Osteocyte (in vitro differentiated cells): ENCODE measurements at regions not wholly inside any gene's neighbourhood (a gene's known extent, or its start where the extent isn't known, plus 50 kb on each side); places are given as distances from the start of the nearest gene placed in this dataset.

Experiments used
- DNase-seq: peaks from one replicate; pipeline ENCODE4 v3.0.0; 2021; ENCODE audit warnings: mixed read lengths; ENCODE audit not compliant: unreplicated experiment; ENCODE audit errors: extremely low spot score
- H3K27ac Mint-ChIP-seq: one replicate; pipeline ENCODE4 v1.8.0; 2021; ENCODE audit warnings: mild to moderate bottlenecking, mixed read lengths; ENCODE audit not compliant: unreplicated experiment
- H3K27me3 Mint-ChIP-seq: one replicate; pipeline ENCODE4 v1.8.0; 2021; ENCODE audit warnings: mixed read lengths; ENCODE audit not compliant: unreplicated experiment
- H3K36me3 Mint-ChIP-seq: one replicate; pipeline ENCODE4 v1.8.0; 2021; ENCODE audit warnings: mixed read lengths; ENCODE audit not compliant: unreplicated experiment
- H3K4me1 Mint-ChIP-seq: one replicate; pipeline ENCODE4 v1.8.0; 2021; ENCODE audit warnings: mixed read lengths; ENCODE audit not compliant: unreplicated experiment
- H3K4me3 Mint-ChIP-seq: one replicate; pipeline ENCODE4 v1.8.0; 2021; ENCODE audit warnings: mild to moderate bottlenecking, moderate library complexity, mixed read lengths; ENCODE audit not compliant: unreplicated experiment
- H3K9me3 Mint-ChIP-seq: one replicate; pipeline ENCODE4 v1.8.0; 2021; ENCODE audit warnings: mixed read lengths; ENCODE audit not compliant: unreplicated experiment
- TF ChIP-seq, protein P1 (sequence below): fragments of 200-600 bp; sonication (generic); IDR thresholded peaks from 2 replicates; pipeline ENCODE4 v1.5.0; 2021; ENCODE audit warnings: antibody characterized with exemption, mild to moderate bottlenecking, moderate library complexity

DNA sequence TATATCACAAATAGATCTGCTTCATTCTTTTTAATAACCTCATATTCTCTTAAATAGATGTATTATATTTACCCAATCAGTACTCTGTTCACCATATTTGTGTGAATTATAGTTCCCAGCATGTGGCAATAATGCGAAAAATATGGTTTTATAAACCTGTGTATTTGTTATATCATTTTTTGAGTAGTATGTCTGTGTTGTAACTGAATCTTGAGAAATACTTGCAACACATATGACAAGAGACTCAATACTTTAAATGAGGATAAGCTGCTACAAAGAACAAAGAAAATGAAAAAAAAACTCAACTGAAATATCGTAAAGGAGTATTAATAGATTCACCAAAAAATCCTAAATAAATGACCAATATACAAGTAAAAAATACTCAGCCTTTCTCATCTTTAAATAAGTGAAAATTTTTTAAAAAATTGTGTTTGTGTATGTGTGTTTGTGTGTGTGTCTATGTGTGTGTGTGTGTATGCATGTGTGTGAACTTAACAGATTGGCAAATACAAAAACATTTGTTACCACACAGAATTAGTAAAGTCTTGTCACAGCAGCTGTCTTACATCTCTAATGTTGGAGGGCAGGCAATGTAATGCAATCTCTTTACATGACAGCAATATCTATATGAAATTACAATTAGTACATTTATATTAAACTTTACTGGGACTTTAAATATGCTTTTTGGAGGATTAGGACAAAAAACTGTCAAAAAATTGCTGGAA is 441.9 kb upstream of the MGAT4C start:
- H3K27me3 Mint-ChIP-seq = no peaks in the 10 kb centered on the region
- TF ChIP-seq, protein P1, sequence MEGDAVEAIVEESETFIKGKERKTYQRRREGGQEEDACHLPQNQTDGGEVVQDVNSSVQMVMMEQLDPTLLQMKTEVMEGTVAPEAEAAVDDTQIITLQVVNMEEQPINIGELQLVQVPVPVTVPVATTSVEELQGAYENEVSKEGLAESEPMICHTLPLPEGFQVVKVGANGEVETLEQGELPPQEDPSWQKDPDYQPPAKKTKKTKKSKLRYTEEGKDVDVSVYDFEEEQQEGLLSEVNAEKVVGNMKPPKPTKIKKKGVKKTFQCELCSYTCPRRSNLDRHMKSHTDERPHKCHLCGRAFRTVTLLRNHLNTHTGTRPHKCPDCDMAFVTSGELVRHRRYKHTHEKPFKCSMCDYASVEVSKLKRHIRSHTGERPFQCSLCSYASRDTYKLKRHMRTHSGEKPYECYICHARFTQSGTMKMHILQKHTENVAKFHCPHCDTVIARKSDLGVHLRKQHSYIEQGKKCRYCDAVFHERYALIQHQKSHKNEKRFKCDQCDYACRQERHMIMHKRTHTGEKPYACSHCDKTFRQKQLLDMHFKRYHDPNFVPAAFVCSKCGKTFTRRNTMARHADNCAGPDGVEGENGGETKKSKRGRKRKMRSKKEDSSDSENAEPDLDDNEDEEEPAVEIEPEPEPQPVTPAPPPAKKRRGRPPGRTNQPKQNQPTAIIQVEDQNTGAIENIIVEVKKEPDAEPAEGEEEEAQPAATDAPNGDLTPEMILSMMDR = no peak
- peak overlapping the region; percentile 21 for H3K4me3 Mint-ChIP-seq
- H3K27ac Mint-ChIP-seq = no peak overlapping the region
- DNase-seq = no peak
- peaks cover 17% of the 10 kb centered on the region for H3K4me1 Mint-ChIP-seq
- H3K9me3 Mint-ChIP-seq = peaks cover 4% of the 10 kb centered on the region
- no peaks in the 10 kb centered on the region for H3K36me3 Mint-ChIP-seq

DNA sequence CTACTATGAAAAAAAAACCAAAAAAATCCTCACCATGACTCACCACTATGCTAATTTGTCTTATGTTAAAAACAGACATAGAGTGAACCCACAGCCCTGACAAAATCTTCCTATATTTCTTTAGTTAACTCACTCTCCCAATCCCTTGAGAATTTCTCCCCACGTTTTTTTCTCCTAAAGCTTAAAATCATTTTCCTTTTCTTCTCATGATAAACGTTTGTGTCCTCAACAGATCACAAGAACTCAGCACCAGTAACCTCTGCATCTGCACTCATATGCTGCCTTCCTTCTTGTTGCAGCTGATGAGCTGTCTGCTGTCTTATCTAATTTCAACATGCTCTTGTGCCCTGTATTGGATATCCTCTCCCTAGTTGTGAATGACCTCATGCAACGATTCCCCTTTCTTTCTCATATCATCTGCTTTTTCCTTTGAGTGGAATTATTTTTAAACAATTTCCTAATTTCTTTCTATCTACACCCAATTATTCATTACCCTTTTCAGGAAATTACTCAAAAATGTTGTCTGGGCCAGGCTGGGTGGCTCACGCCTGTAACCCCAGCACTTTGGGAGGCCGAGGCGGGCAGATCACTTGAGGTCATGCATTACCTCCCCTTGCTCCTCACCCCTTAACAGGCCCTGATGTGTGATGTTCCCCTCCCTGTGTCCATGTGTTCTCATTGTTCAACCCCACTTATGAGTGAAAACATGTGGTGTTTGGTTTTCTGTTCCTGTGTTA is 427.5 kb upstream of the MGAT4C start:
- TF ChIP-seq, protein P1 = no peak
- peaks cover 8% of the 10 kb centered on the region for H3K4me1 Mint-ChIP-seq
- DNase-seq = no peak
- H3K27ac Mint-ChIP-seq = peak overlapping the region; percentile 40
- H3K9me3 Mint-ChIP-seq = peaks cover 24% of the 10 kb centered on the region
- no peak overlapping the region for H3K4me3 Mint-ChIP-seq
- H3K27me3 Mint-ChIP-seq = no peaks in the 10 kb centered on the region
- H3K36me3 Mint-ChIP-seq = peaks cover 7% of the 10 kb centered on the region

DNA sequence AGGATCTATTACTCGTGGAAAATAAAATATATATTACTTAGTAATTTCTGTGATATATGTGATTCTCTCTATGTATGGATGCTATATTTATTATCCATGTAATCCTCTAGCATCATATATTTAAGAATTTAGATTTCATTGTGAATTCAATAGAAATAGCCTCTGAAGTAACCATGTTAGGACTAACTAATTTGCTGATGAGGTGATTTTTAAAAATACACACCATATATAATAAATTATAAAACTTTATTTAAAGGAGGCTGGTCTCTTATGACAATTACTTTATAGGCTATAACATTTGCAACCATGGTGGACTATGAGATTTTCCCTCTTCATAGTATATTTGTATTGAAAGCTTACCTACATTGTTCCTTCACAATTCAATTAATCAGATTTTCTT is 424.9 kb upstream of the MGAT4C start:
- H3K27me3 Mint-ChIP-seq = no peaks in the 10 kb centered on the region
- H3K9me3 Mint-ChIP-seq = peaks cover 12% of the 10 kb centered on the region
- no peak for DNase-seq
- H3K4me3 Mint-ChIP-seq = no peak overlapping the region
- peaks cover 8% of the 10 kb centered on the region for H3K4me1 Mint-ChIP-seq
- TF ChIP-seq, protein P1 = no peak
- H3K36me3 Mint-ChIP-seq = peaks cover 2% of the 10 kb centered on the region
- no peak overlapping the region for H3K27ac Mint-ChIP-seq

DNA sequence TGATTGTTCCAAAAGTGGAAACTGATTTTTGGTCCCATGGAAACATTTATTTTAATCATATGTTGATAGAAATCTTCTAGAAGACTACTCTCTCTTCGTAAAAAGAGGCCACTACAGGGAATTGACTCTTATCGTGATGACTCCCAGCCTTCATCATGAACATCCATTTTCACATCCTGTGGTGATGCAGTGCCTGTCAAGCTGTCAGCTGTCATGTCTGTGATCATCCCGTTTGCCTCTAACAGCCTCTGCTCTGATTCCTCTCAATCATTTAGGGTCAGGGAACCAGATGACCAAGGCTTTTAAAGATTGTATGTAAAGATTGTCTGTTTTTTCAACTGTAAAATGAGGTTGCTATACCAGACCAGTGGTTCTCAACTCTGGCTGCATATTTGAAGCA is 419.0 kb upstream of the MGAT4C start:
- no peaks in the 10 kb centered on the region for H3K9me3 Mint-ChIP-seq
- DNase-seq = no peak
- no peaks in the 10 kb centered on the region for H3K36me3 Mint-ChIP-seq
- peaks cover 14% of the 10 kb centered on the region for H3K4me1 Mint-ChIP-seq
- no peaks in the 10 kb centered on the region for H3K27me3 Mint-ChIP-seq
- TF ChIP-seq, protein P1 = no peak
- H3K27ac Mint-ChIP-seq = no peak overlapping the region
- no peak overlapping the region for H3K4me3 Mint-ChIP-seq

DNA sequence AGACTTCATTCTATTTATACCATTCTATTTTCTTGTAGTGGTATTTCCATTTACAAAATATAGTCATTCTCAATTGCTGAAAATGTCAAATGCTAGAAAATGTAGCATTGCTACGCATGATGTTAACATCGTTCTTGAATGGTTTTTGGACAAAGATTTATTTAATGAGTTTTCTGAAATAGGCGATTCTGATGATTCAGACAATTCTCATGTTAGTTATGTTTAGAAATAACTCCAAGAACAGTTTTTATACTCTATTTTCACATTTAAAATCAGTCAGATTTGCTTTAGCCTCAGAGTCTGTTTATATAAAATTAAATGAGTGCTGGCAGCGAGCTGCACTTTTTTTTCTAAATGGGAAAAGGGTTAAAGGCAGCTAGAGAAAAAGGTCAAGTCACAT is 414.8 kb upstream of the MGAT4C start:
- Mint-ChIP-seq H3K9me3 (no peaks in the 10 kb centered on the region), H3K36me3 (no peaks in the 10 kb centered on the region), H3K4me3 (no peak overlapping the region), H3K27me3 (no peaks in the 10 kb centered on the region), H3K4me1 (peaks cover 33% of the 10 kb centered on the region), H3K27ac (peak overlapping the region; percentile 65)
- DNase-seq = no peak
- TF ChIP-seq, protein P1 = no peak
